ENCODE measurements at regions not wholly inside any gene's neighbourhood (a gene's known extent, or its start where the extent isn't known, plus 50 kb on each side); places are given as distances from the start of the nearest gene placed in this dataset.
"Not testable (repeated sequence)": the region's sequence is repeated elsewhere in the genome, so short reads cannot be mapped to it uniquely, and the experiment has no call there.

DNA sequence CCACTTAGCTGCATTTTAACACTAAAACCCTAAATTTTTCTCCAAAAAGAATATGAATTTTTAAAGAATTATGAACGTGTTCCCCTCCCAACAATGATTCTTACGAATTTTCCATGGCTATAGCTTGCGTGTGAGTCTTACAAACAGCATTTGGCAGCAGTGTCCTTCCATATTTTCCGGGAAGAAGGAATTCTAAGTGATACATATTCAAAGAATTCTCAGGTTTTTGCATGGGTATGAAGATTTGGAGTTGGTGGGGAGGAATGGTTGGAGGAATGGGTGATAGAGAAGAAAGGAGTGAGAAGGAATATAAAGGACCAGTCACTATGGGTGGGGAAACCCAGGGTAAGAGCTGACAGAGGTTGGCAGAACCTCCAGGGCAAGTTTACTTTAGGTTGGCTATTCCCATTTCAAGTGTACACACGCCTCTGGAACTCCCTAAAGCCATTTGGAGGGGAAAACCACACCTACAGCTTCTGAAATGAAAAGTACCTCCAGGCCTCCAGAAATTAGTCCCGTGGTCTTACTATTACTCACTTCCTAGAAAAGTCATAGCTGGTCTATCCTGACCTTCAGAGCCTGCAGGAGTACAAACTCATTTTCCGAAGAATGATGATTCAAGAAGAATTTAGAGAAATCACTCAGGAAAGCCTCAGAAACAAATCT, 420.8 kb upstream of the DIPK2B start:
- intact Hi-C loops (cut with DNase I) = no loop called here
- peaks cover 0 to 5% (median 0%) of the 10 kb centered on the region in 4 donors for H3K9me3 ChIP-seq
- no peak overlapping the region for H3K4me3 ChIP-seq
- no peaks in the 10 kb centered on the region for H3K36me3 ChIP-seq
- peaks cover 0 to 9% of the 10 kb centered on the region in 2 donors for H3K27me3 ChIP-seq
- TF ChIP-seq POLR2A (IDR thresholded peaks at IDR 0.05) = no peak
- TF ChIP-seq, protein P1, sequence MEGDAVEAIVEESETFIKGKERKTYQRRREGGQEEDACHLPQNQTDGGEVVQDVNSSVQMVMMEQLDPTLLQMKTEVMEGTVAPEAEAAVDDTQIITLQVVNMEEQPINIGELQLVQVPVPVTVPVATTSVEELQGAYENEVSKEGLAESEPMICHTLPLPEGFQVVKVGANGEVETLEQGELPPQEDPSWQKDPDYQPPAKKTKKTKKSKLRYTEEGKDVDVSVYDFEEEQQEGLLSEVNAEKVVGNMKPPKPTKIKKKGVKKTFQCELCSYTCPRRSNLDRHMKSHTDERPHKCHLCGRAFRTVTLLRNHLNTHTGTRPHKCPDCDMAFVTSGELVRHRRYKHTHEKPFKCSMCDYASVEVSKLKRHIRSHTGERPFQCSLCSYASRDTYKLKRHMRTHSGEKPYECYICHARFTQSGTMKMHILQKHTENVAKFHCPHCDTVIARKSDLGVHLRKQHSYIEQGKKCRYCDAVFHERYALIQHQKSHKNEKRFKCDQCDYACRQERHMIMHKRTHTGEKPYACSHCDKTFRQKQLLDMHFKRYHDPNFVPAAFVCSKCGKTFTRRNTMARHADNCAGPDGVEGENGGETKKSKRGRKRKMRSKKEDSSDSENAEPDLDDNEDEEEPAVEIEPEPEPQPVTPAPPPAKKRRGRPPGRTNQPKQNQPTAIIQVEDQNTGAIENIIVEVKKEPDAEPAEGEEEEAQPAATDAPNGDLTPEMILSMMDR (IDR thresholded peaks at IDR 0.05) = no peak
- DNase-seq (no peak), ATAC-seq (no peak)
- H3K4me1 ChIP-seq = no peaks in the 10 kb centered on the region
- no peak overlapping the region for H3K27ac ChIP-seq
- WGBS (ENCODE audit: insufficient coverage, low coverage, low lambda C conversion rate, missing lambda C conversion rate) = 32% methylated on average over 7 of the region's 7 CpGs

DNA sequence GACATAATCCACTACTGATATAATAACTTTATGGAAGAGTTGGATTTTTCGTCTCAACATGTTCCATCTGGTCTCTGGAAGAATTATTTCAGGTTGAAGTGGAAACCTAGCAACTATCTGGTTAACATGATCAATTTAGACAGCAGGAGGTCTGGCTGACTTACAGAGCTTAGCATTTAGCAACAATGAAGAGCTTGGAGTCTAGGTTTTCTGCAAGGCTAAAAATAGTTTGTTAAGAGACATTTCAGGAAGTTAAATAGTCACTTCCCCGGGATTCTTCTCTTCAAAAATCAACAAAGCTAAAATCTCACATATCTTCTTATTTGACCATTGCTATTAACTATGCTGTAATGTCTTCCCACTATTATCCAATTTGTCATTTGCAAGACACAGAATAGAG, 418.6 kb upstream of the DIPK2B start:
- TF ChIP-seq, protein P1 (IDR thresholded peaks at IDR 0.05) = no peak
- TF ChIP-seq POLR2A (IDR thresholded peaks at IDR 0.05) = no peak
- no peaks in the 10 kb centered on the region for H3K36me3 ChIP-seq
- H3K4me1 ChIP-seq = no peaks in the 10 kb centered on the region
- intact Hi-C loops (cut with DNase I) = no loop called here
- no peak for ATAC-seq
- no peak overlapping the region for H3K4me3 ChIP-seq
- H3K9me3 ChIP-seq = peaks cover 0 to 5% (median 0%) of the 10 kb centered on the region in 4 donors
- 25% methylated on average over 2 of the region's 2 CpGs for WGBS (ENCODE audit: insufficient coverage, low coverage, low lambda C conversion rate, missing lambda C conversion rate)
- H3K27ac ChIP-seq = no peak overlapping the region
- H3K27me3 ChIP-seq = peaks cover 0 to 9% of the 10 kb centered on the region in 2 donors
- no peak for DNase-seq

DNA sequence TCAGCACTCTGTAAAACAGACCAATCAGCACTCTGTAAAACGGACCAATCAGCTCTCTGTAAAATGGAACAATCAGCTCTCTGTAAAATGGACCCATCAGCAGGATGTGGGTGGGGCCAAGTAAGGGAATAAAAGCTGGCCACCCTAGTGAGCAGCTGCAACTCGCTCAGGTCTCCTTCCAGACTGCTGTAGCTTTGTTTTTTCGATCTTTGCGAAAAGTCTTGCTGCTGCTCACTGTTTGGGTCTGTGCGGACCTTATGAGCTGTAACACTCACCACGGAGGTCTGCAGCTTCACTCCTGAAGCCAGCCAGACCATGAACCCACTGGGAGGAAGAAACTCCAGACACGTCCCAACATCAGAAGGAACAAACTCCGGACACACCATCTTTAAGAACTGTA, 414.9 kb upstream of the DIPK2B start:
- H3K4me1 ChIP-seq; intact Hi-C loops (cut with DNase I); H3K4me3 ChIP-seq; H3K9me3 ChIP-seq; H3K36me3 ChIP-seq; DNase-seq; H3K27me3 ChIP-seq; ATAC-seq; H3K27ac ChIP-seq: not testable (repeated sequence)
- 60% methylated on average over 7 of the region's 8 CpGs for whole genome bisulfite sequencing (ENCODE audit: insufficient coverage, low coverage, low lambda C conversion rate, missing lambda C conversion rate)

DNA sequence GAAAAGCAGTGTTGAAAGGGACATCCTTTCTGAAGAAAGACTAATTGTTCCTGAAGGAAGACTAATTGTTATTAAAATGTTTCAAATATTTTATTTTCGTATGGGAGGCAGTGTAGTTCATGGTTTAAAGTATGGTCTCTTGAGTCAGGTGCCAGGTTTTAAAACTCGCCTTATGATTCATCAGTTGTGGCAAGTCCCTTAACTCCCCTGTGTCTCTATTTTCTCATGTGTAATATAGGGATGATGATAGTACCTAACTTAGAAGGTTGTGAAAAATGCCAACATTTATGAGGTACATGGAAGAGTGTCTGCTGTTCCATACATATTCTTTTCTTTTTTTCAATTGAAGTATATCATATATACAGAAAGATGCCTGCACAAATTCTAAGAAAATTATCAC, 414.2 kb upstream of the DIPK2B start:
- no peaks in the 10 kb centered on the region for H3K4me1 ChIP-seq
- no peaks in the 10 kb centered on the region for H3K36me3 ChIP-seq
- H3K4me3 ChIP-seq = no peak overlapping the region
- peaks cover 0 to 4% of the 10 kb centered on the region in 2 donors for H3K27me3 ChIP-seq
- 43% methylated on average over 2 of the region's 2 CpGs for WGBS (ENCODE audit: insufficient coverage, low coverage, low lambda C conversion rate, missing lambda C conversion rate)
- ATAC-seq (no peak), DNase-seq (no peak)
- H3K9me3 ChIP-seq = peaks cover 0 to 5% (median 2%) of the 10 kb centered on the region in 4 donors
- no peak for TF ChIP-seq POLR2A (IDR thresholded peaks at IDR 0.05)
- TF ChIP-seq, protein P1 (IDR thresholded peaks at IDR 0.05) = no peak
- intact Hi-C loops (cut with DNase I) = no loop called here
- no peak overlapping the region for H3K27ac ChIP-seq

DNA sequence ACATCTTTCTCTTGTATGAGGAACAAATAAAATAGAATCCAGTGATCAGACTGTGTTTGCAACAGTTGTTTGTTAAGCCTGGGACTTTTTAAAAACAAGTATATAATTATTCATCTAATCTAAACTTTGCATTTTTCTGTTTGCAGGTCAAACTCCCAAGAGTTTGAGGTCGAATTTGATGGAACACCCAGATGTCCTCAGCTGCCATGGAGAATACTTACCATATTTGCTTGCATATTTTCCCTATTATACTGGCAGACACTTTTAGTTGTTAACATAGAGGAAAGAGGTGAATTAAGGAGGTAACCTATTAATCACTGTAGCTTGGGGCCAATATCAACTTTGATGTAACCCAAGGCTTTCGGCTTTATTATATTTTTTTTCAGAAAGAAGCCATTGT, 401.5 kb upstream of the DIPK2B start:
- DNase-seq = no peak
- intact Hi-C loops (cut with DNase I) = no loop called here
- H3K27ac ChIP-seq = no peak overlapping the region
- H3K4me3 ChIP-seq = no peak overlapping the region
- WGBS (ENCODE audit: insufficient coverage, low coverage, low lambda C conversion rate, missing lambda C conversion rate) = 29% methylated on average over 2 of the region's 2 CpGs
- ATAC-seq = no peak
- H3K9me3 ChIP-seq = no peaks in the 10 kb centered on the region
- TF ChIP-seq POLR2A (IDR thresholded peaks at IDR 0.05) = no peak
- TF ChIP-seq, protein P1 (IDR thresholded peaks at IDR 0.05) = no peak
- no peaks in the 10 kb centered on the region for H3K27me3 ChIP-seq
- H3K36me3 ChIP-seq = no peaks in the 10 kb centered on the region
- no peaks in the 10 kb centered on the region for H3K4me1 ChIP-seq
